ENCODE measurements at regions not wholly inside any gene's neighbourhood (a gene's known extent, or its start where the extent isn't known, plus 50 kb on each side); places are given as distances from the start of the nearest gene placed in this dataset.

GRCh38 chr9:27768781-27769180, 195.5 kb upstream of the C9orf72 start:
- no peak for DNase-seq (ENCODE audit: low spot score)
- Mint-ChIP-seq H3K27ac (no peak overlapping the region), H3K4me3 (no peak overlapping the region), H3K9me3 (peaks cover 7% of the 10 kb centered on the region), H3K27me3 (ENCODE audit: insufficient read depth) (peaks cover 2% of the 10 kb centered on the region), H3K36me3 (ENCODE audit: low read depth) (no peaks in the 10 kb centered on the region), H3K4me1 (ENCODE audit: low read depth) (peaks cover 7% of the 10 kb centered on the region)
- intact Hi-C loops (cut with micrococcal nuclease), result no loop called here

DNA sequence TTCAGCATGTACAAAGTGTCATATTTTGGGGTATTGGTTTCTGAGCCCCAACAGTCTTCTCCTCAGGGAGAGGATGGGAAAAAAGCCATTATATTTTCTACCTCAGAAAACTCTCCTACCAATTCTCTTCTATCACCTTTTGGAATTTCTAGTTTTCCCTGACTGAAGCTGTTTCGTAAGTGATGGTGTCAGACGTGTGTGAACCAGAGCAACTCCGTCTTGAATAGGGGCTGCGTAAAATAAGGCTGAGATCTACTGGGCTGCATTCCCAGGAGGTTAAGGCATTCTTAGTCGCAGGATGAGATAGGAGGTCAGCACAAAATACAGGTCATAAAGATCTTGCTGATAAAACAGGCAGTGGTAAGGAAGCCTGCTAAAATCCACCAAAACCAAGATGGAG, 197.3 kb upstream of the C9orf72 start:
- Mint-ChIP-seq H3K27me3 (ENCODE audit: insufficient read depth) (peaks cover 2% of the 10 kb centered on the region), H3K36me3 (ENCODE audit: low read depth) (no peaks in the 10 kb centered on the region), H3K9me3 (peaks cover 7% of the 10 kb centered on the region), H3K27ac (no peak overlapping the region), H3K4me1 (ENCODE audit: low read depth) (peaks cover 7% of the 10 kb centered on the region), H3K4me3 (no peak overlapping the region)
- no peak for DNase-seq (ENCODE audit: low spot score)
- intact Hi-C loops (cut with micrococcal nuclease), result no loop called here

DNA sequence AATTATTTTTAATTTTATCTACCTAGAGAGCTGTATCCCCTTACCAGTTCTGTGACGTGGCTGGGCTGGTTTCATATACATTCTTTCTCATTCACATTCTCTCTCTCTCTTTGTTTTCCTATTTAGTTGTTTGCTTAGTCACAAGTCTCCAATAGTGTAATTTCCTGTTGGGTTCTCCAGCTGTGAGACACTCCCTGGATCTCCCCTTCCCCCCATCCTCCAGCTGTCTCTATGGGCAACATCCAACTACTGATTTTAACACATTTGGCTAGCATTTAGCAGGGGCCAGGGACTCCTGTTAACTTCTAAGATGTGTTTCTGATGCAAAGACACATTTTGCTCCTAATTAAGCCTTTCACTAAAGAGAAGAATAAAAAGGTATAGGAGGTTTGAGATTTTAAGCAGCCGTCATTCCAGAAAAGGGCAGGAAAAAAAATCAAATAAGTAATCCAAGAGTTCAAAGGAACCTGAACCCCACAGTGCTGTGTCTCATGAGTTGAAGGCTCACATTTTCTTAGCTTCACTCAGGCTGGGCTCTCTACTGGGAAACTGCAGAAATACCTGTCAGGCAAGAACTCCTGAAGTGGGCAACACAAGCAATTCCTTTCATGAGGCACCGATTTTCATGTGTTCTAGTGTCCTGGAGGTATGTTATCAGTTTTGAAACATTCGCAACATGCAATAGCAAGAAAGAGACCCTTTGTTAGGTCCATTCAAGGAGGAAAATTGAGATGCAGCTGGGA, 198.7 kb upstream of the C9orf72 start:
- no peak for DNase-seq (ENCODE audit: low spot score)
- Mint-ChIP-seq H3K9me3 (peaks cover 7% of the 10 kb centered on the region), H3K27ac (no peak overlapping the region), H3K4me1 (ENCODE audit: low read depth) (peaks cover 7% of the 10 kb centered on the region), H3K36me3 (ENCODE audit: low read depth) (no peaks in the 10 kb centered on the region), H3K27me3 (ENCODE audit: insufficient read depth) (no peaks in the 10 kb centered on the region), H3K4me3 (no peak overlapping the region)
- intact Hi-C loops (cut with micrococcal nuclease), result no loop called here

GRCh38 chr9:27784847-27785713, 211.8 kb upstream of the C9orf72 start:
- Mint-ChIP-seq H3K27ac (peak overlapping the region; percentile 59), H3K4me3 (no peak overlapping the region), H3K4me1 (ENCODE audit: low read depth) (peaks cover 14% of the 10 kb centered on the region), H3K36me3 (ENCODE audit: low read depth) (no peaks in the 10 kb centered on the region), H3K27me3 (ENCODE audit: insufficient read depth) (peaks cover 6% of the 10 kb centered on the region), H3K9me3 (peaks cover 49% of the 10 kb centered on the region)
- intact Hi-C loops (cut with micrococcal nuclease), result loop anchor here (1.0 to 5.0 kb wide), 3 partner anchors 52 to 418 kb away; partner anchors contain the start of gene C9orf72
- DNase-seq (ENCODE audit: low spot score), result peak; percentile 12

GRCh38 chr9:27785714-27786100, 212.4 kb upstream of the C9orf72 start:
- H3K4me1 Mint-ChIP-seq (ENCODE audit: low read depth), result peaks cover 14% of the 10 kb centered on the region
- no peaks in the 10 kb centered on the region for H3K36me3 Mint-ChIP-seq (ENCODE audit: low read depth)
- H3K4me3 Mint-ChIP-seq, result no peak overlapping the region
- H3K9me3 Mint-ChIP-seq, result peaks cover 52% of the 10 kb centered on the region
- peak overlapping the region; percentile 59 for H3K27ac Mint-ChIP-seq
- no peak for DNase-seq (ENCODE audit: low spot score)
- intact Hi-C loops (cut with micrococcal nuclease), result loop anchor here (1.0 to 5.0 kb wide), 3 partner anchors 52 to 418 kb away; partner anchors contain the start of gene C9orf72
- H3K27me3 Mint-ChIP-seq (ENCODE audit: insufficient read depth), result peaks cover 5% of the 10 kb centered on the region

GRCh38 chr9:27787891-27788290, 214.6 kb upstream of the C9orf72 start:
- Mint-ChIP-seq H3K36me3 (ENCODE audit: low read depth) (no peaks in the 10 kb centered on the region), H3K27me3 (ENCODE audit: insufficient read depth) (peaks cover 3% of the 10 kb centered on the region), H3K9me3 (peaks cover 34% of the 10 kb centered on the region), H3K4me3 (no peak overlapping the region), H3K4me1 (ENCODE audit: low read depth) (peaks cover 14% of the 10 kb centered on the region), H3K27ac (no peak overlapping the region)
- intact Hi-C loops (cut with micrococcal nuclease), result loop anchor here (2.0 to 5.0 kb wide), 2 partner anchors 61 to 421 kb away; no protein-coding TSS in a partner anchor
- DNase-seq (ENCODE audit: low spot score), result no peak

- no peaks in the 10 kb centered on the region for H3K4me1 Mint-ChIP-seq (ENCODE audit: low read depth)
- intact Hi-C loops (cut with micrococcal nuclease), result no loop called here
- no peaks in the 10 kb centered on the region for H3K36me3 Mint-ChIP-seq (ENCODE audit: low read depth)
- H3K9me3 Mint-ChIP-seq, result peaks cover 31% of the 10 kb centered on the region
- H3K27me3 Mint-ChIP-seq (ENCODE audit: insufficient read depth), result peaks cover 2% of the 10 kb centered on the region
- no peak for DNase-seq (ENCODE audit: low spot score)
- H3K27ac Mint-ChIP-seq, result no peak overlapping the region
- no peak overlapping the region for H3K4me3 Mint-ChIP-seq
Measured at GRCh38 chr9:27791311-27791710, 218.0 kb upstream of the C9orf72 start.

DNA sequence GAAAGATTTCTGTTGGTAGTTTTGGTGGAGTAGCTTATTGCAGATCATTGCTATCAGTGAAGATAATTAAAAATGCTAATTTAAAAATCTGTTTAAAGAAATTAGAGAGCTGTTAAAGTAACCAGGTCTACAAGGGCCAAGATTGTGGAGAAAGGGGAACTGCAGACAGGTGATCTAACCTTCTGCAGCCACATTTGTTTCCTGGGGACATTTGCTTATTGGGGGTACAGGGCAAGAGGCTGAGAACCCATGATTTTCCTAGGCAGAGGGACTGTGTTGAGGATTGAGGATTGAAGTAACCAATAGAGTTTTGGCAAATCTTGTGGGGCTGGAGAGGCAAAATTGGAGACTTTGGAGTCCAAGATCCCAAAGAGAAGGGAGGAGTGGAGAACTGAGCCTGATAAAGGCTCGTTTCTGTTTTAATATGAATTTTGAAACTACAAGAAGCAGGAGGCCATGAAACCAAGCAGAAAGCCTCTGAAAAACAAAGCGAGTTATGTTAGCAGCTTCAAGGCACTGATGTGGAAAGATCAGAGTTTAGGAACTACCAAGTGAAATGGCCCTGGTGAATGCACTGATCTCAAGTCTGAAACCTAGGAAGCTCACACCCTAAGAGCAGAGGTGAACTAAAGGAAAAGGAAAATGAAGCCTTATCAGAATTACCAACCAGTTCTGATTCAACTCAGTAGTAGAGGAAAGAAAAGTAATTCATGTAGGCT, 219.8 kb upstream of the C9orf72 start:
- H3K4me1 Mint-ChIP-seq (ENCODE audit: low read depth), result no peaks in the 10 kb centered on the region
- no peak for DNase-seq (ENCODE audit: low spot score)
- H3K27ac Mint-ChIP-seq, result no peak overlapping the region
- H3K27me3 Mint-ChIP-seq (ENCODE audit: insufficient read depth), result peaks cover 2% of the 10 kb centered on the region
- H3K9me3 Mint-ChIP-seq, result peaks cover 23% of the 10 kb centered on the region
- intact Hi-C loops (cut with micrococcal nuclease), result no loop called here
- H3K4me3 Mint-ChIP-seq, result no peak overlapping the region
- no peaks in the 10 kb centered on the region for H3K36me3 Mint-ChIP-seq (ENCODE audit: low read depth)

DNA sequence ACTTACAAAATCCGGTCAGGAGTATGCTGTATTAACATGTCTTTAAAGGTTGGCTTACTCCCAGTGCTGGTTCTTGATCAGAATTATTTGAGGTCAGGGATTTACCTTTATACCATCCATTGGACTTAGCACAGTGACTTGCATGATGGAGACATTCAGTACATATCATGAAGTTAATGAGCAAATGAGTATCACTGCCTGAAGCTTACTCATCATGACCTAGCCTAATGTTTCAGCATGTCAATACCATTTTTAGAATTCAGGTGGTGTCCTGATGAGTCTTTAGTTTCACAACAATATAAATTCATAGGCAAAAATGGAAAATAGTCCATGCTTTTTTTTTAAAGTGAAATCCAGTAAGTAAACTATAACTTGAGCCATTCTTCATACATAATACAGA, 226.0 kb upstream of the C9orf72 start:
- no peak overlapping the region for H3K4me3 Mint-ChIP-seq
- DNase-seq (ENCODE audit: low spot score), result no peak
- H3K27me3 Mint-ChIP-seq (ENCODE audit: insufficient read depth), result no peaks in the 10 kb centered on the region
- H3K36me3 Mint-ChIP-seq (ENCODE audit: low read depth), result no peaks in the 10 kb centered on the region
- H3K4me1 Mint-ChIP-seq (ENCODE audit: low read depth), result no peaks in the 10 kb centered on the region
- intact Hi-C loops (cut with micrococcal nuclease), result no loop called here
- peaks cover 2% of the 10 kb centered on the region for H3K9me3 Mint-ChIP-seq
- no peak overlapping the region for H3K27ac Mint-ChIP-seq

DNA sequence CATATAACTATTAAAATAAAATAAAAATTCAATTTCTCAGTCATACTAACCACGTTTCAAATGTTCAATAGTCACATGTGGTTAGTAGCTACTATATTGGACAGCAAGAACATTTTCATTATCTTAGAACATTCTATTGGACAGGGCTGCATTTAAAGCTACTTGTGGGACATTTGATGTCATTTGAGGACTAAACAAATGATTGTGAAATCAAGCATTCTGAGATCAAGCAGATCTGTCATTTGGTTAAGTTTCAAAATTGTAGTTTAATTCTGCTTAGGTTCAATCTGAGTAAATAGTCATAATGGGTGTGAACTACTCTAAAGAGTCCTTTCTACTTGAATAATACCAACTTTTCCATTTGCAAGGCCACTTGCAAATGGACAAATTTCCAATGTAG, 226.9 kb upstream of the C9orf72 start:
- Mint-ChIP-seq H3K27ac (no peak overlapping the region), H3K9me3 (no peaks in the 10 kb centered on the region)
- no peak for DNase-seq (ENCODE audit: low spot score)

DNA sequence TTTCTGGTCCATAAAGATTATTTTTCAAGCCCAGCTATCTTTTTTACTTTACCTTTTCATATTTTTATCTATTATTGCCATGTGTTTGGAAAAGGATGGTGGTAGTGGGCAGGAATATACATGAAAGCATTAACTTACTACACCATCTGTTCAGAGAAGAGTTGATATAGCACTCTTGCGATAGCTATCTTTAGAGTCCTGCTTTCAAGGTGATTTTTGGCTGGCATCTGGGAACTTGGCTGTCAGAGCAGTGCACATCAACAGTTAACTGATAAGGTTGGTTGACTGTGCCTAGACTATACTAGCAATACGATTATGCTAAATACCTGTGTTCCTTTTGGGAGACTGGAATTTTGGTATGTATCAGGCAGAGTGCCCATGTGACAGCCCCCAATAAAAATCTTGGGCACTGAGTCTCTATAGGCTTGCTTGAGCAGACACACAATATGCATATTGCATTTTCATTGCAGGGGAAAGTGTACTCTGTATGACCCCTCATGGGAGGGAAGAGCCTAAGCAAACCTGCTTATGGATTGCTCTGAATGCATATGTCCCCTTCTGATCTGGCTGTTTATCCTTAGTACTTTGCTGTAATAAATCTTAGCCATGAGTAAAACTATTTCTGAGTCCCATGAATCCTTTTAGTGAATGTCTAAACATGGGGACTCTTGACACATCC, 227.6 kb upstream of the C9orf72 start:
- Mint-ChIP-seq H3K9me3 (no peaks in the 10 kb centered on the region), H3K27me3 (ENCODE audit: insufficient read depth) (no peaks in the 10 kb centered on the region), H3K4me1 (ENCODE audit: low read depth) (no peaks in the 10 kb centered on the region), H3K27ac (no peak overlapping the region), H3K4me3 (no peak overlapping the region), H3K36me3 (ENCODE audit: low read depth) (no peaks in the 10 kb centered on the region)
- no peak for DNase-seq (ENCODE audit: low spot score)
- intact Hi-C loops (cut with micrococcal nuclease), result no loop called here

More for the DNA sequence above, 226.9 kb upstream of the C9orf72 start:
- Mint-ChIP-seq H3K4me1 (ENCODE audit: low read depth) (no peaks in the 10 kb centered on the region), H3K4me3 (no peak overlapping the region), H3K36me3 (ENCODE audit: low read depth) (no peaks in the 10 kb centered on the region), H3K27me3 (ENCODE audit: insufficient read depth) (no peaks in the 10 kb centered on the region)
- intact Hi-C loops (cut with micrococcal nuclease), result no loop called here

DNA sequence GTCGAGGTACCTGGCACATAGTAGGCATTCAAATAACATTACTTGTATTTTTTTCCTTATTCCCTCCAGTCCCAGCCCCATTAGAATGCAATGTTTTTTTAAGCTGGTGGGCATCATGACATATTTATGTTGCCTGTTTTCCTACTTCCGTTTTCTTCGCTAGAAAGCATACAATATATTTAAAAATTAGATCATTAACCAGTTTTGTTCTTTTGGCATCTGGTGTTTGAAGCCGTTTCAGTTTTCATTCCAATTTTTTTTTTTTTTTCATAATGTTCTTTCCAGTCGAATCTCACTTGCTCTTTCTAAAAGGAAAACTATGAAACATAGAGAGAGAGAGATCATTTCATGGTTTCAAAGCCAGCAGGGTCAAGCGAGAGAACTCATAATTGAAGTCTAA, 228.3 kb upstream of the C9orf72 start:
- no peak for DNase-seq (ENCODE audit: low spot score)

More for the DNA sequence above, 228.3 kb upstream of the C9orf72 start:
- no peak overlapping the region for H3K27ac Mint-ChIP-seq
- H3K27me3 Mint-ChIP-seq (ENCODE audit: insufficient read depth), result no peaks in the 10 kb centered on the region
- no peak overlapping the region for H3K4me3 Mint-ChIP-seq
- H3K36me3 Mint-ChIP-seq (ENCODE audit: low read depth), result no peaks in the 10 kb centered on the region
- intact Hi-C loops (cut with micrococcal nuclease), result no loop called here
- H3K4me1 Mint-ChIP-seq (ENCODE audit: low read depth), result no peaks in the 10 kb centered on the region
- no peaks in the 10 kb centered on the region for H3K9me3 Mint-ChIP-seq
